Sigmoid colon (tissue), 4 donors: ENCODE measurements at regions not wholly inside any gene's neighbourhood (a gene's known extent, or its start where the extent isn't known, plus 50 kb on each side); places are given as distances from the start of the nearest gene placed in this dataset.

Experiments
- CTCF ChIP-seq, 4 experiments: fragments of 450-650 bp in 3 of 4; fragments of 200-600 bp in 1 of 4; IDR thresholded peaks; one replicate each; pipeline ENCODE4 v1.5.1; 2016 to 2019; ENCODE audit warnings: antibody characterized with exemption in 4 of 4, mild to moderate bottlenecking in 3 of 4, moderate library complexity in 2 of 4
- EP300 ChIP-seq, 4 donors: sonication (generic); formaldehyde crosslinking; IDR thresholded peaks; one replicate each; pipeline ENCODE4 v1.6.1; 2017; ENCODE audit warnings: antibody characterized with exemption in 4 of 4
- POLR2A ChIP-seq, 2 donors: fragments of 450-650 bp; IDR thresholded peaks; one replicate each; pipeline ENCODE4 v1.6.1; 2016; ENCODE audit warnings: antibody characterized with exemption in 2 of 2, mild to moderate bottlenecking in 2 of 2, moderate library complexity in 2 of 2

DNA sequence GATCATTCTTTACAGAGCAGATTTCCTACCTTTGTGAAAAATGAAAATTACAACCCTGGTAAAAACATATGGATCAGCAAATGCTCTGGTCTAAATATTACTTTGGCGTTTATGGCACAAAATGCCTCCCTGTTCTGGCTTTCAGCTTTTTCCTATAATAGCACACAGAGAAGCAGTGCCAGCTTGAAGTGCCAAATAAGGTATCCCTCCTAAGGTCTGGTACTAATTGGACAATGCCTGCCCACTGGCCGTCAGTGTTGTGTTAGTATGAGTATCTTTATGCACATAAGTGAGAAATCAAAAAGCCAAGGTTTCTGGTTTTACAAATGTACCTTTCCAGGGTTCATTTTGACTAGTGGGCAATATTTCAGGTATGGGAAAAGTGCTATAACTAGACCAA is 1293.7 kb upstream of the FAM98A start:
- TF ChIP-seq POLR2A (IDR thresholded peaks at IDR 0.05), result no peak
- no peak for TF ChIP-seq CTCF (IDR thresholded peaks at IDR 0.05)
- TF ChIP-seq EP300 (IDR thresholded peaks at IDR 0.05), result no peak
